ENCODE measurements at regions not wholly inside any gene's neighbourhood (a gene's known extent, or its start where the extent isn't known, plus 50 kb on each side); places are given as distances from the start of the nearest gene placed in this dataset.

DNA sequence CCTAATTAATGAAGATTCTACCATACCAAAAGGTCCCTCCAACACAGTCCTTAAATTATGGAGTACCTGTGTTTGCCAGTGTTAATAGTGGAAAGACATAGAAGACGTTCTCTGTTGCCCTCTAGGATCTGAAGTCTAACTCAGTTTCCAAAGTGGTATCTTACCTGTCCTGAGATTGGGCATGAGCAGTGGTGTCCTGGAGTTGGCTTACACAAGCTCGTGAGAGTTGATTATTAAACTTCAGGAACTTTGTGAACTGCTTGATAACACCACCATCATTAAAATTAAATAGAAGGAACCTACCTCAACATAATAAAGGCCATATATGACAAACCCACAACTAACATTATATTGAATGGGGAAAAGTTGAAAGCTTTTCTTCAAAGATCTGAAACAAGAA is 60.9 kb upstream of the SMARCA2 start:
- Mint-ChIP-seq H3K9me3 (no peaks in the 10 kb centered on the region), H3K27me3 (peaks cover 2% of the 10 kb centered on the region), H3K27ac (no peak overlapping the region), H3K4me1 (ENCODE audit: low read depth) (no peaks in the 10 kb centered on the region), H3K36me3 (ENCODE audit: low read depth) (no peaks in the 10 kb centered on the region), H3K4me3 (no peak overlapping the region)
- TF ChIP-seq, protein P1, sequence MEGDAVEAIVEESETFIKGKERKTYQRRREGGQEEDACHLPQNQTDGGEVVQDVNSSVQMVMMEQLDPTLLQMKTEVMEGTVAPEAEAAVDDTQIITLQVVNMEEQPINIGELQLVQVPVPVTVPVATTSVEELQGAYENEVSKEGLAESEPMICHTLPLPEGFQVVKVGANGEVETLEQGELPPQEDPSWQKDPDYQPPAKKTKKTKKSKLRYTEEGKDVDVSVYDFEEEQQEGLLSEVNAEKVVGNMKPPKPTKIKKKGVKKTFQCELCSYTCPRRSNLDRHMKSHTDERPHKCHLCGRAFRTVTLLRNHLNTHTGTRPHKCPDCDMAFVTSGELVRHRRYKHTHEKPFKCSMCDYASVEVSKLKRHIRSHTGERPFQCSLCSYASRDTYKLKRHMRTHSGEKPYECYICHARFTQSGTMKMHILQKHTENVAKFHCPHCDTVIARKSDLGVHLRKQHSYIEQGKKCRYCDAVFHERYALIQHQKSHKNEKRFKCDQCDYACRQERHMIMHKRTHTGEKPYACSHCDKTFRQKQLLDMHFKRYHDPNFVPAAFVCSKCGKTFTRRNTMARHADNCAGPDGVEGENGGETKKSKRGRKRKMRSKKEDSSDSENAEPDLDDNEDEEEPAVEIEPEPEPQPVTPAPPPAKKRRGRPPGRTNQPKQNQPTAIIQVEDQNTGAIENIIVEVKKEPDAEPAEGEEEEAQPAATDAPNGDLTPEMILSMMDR (IDR thresholded peaks at IDR 0.05), result no peak
- intact Hi-C loops (cut with micrococcal nuclease), result no loop called here
- DNase-seq (no peak), ATAC-seq (no peak)
- POLR2A ChIA-PET, result no interaction called here
- CTCF ChIA-PET, result no interaction called here

DNA sequence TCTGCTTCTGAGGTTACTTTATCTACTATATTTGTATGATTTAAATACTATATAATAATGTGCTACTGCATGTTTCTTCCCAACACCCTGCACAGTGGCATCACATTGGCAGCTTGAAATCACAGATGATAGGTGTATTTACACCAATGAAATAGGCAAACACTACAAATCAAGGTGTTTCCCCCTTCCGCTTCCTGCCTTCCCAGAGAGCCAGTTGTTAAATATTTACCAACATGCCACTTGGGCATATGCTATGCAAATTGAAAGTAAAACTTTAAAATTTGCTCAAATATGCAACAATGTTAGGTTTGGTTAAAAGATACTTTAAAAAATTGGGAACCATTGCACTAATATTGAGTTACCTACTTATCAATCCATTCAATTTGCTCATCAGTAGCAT is 58.2 kb upstream of the SMARCA2 start:
- ChIA-PET CTCF (no interaction called here), POLR2A (no interaction called here)
- peaks cover 2% of the 10 kb centered on the region for H3K27me3 Mint-ChIP-seq
- intact Hi-C loops (cut with micrococcal nuclease), result no loop called here
- no peaks in the 10 kb centered on the region for H3K9me3 Mint-ChIP-seq
- no peak overlapping the region for H3K4me3 Mint-ChIP-seq
- no peaks in the 10 kb centered on the region for H3K36me3 Mint-ChIP-seq (ENCODE audit: low read depth)
- TF ChIP-seq, protein P1 (IDR thresholded peaks at IDR 0.05), result no peak
- ATAC-seq, result no peak
- H3K4me1 Mint-ChIP-seq (ENCODE audit: low read depth), result no peaks in the 10 kb centered on the region
- H3K27ac Mint-ChIP-seq, result no peak overlapping the region
- no peak for DNase-seq

DNA sequence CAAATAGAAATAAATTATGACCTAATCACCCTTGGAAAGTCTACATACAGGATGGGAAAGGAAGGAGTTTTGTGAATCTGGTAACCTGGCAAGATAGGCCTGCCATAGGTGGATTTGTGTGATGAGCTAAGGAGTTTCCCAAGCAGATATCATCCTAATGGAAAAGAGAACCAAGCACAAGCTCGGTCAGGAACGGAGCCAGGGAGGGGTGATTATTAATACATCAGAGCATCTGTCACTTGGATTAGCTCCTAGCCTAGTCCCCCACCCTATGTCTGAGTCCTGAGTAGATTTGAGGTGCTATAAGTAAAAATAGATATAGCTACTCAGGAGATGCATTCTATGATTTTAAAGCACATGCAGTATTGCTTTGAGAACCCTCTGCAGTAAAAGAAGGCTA is 57.3 kb upstream of the SMARCA2 start:
- TF ChIP-seq, protein P1 (IDR thresholded peaks at IDR 0.05), result no peak
- no peaks in the 10 kb centered on the region for H3K9me3 Mint-ChIP-seq
- no peaks in the 10 kb centered on the region for H3K4me1 Mint-ChIP-seq (ENCODE audit: low read depth)
- peaks cover 2% of the 10 kb centered on the region for H3K27me3 Mint-ChIP-seq
- no peak for ATAC-seq
- CTCF ChIA-PET, result no interaction called here
- H3K27ac Mint-ChIP-seq, result no peak overlapping the region
- no peak for DNase-seq
- POLR2A ChIA-PET, result no interaction called here
- intact Hi-C loops (cut with micrococcal nuclease), result no loop called here
- H3K36me3 Mint-ChIP-seq (ENCODE audit: low read depth), result no peaks in the 10 kb centered on the region
- H3K4me3 Mint-ChIP-seq, result no peak overlapping the region

DNA sequence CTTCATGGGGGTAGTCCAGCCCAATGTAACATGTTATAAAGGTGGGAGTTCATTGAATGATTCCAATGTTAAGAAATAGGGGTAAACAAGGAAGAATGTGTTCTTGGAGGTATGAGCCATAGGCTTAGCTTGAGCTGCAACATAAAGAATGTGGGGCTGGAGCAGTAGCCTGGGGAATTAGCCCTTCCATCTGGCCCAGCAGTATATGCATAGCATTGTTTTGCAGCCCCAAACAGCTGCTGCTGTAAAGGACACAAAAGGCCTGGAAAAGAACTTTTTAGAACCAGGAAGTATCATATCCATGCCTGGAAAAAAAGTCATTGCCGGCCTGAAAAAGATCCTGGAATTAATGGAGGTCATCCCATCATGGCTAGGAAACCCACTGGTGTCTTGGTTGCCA is 55.8 kb upstream of the SMARCA2 start:
- no peaks in the 10 kb centered on the region for H3K27me3 Mint-ChIP-seq
- intact Hi-C loops (cut with micrococcal nuclease), result no loop called here
- no peaks in the 10 kb centered on the region for H3K4me1 Mint-ChIP-seq (ENCODE audit: low read depth)
- ATAC-seq (no peak), DNase-seq (no peak)
- no peaks in the 10 kb centered on the region for H3K9me3 Mint-ChIP-seq
- TF ChIP-seq, protein P1 (IDR thresholded peaks at IDR 0.05), result no peak
- H3K27ac Mint-ChIP-seq, result no peak overlapping the region
- H3K36me3 Mint-ChIP-seq (ENCODE audit: low read depth), result no peaks in the 10 kb centered on the region
- no peak overlapping the region for H3K4me3 Mint-ChIP-seq
- POLR2A ChIA-PET, result no interaction called here
- CTCF ChIA-PET, result no interaction called here

DNA sequence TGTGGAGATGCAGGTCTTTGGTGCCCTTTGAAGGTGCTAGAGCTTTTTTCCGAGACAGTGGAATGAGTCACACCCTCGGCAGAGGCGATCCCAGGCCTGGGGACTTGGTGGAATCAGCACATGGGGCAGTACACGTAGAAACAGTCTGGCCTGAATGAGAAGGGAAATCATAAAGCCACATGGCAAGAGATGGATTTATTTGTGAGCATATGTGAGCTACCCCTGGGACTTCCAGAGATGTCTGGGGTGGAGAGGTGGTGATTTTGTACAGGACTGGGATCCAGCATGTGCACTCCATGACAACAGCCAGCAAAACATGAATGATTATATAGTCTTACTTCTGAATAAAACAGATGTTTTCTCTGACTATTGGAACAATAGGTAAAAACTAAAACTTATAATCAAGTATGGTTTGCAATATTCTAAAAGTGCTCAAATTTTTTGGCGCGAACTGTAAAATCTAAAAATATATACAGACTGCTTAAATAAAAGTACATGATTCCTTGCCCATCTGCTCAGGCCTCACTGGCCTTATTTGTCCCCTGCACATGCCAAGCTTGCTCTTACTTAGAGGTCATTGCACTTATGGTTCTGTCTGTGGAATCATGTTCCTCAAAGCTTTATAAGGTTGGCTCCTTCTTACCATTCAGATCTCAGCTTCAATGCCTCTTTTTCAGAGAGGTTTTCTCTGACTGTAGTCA is 54.7 kb upstream of the SMARCA2 start:
- ChIA-PET POLR2A (interaction anchor here (1.0 to 1.1 kb wide), 2 partner anchors 55 to 181 kb away, joined by 3 read pairs; partner anchors contain the start of gene SMARCA2), CTCF (interaction anchor here (2.1 kb wide), 1 partner anchor 127 kb away, joined by 6 read pairs; no protein-coding TSS in a partner anchor)
- DNase-seq (no peak), ATAC-seq (no peak)
- Mint-ChIP-seq H3K27ac (no peak overlapping the region), H3K9me3 (no peaks in the 10 kb centered on the region), H3K4me3 (no peak overlapping the region), H3K27me3 (no peaks in the 10 kb centered on the region), H3K4me1 (ENCODE audit: low read depth) (no peaks in the 10 kb centered on the region), H3K36me3 (ENCODE audit: low read depth) (no peaks in the 10 kb centered on the region)
- intact Hi-C loops (cut with micrococcal nuclease), result no loop called here
- TF ChIP-seq, protein P1 (IDR thresholded peaks at IDR 0.05), result no peak
